Naive B cell (primary cell): ENCODE measurements at regions not wholly inside any gene's neighbourhood (a gene's known extent, or its start where the extent isn't known, plus 50 kb on each side); places are given as distances from the start of the nearest gene placed in this dataset.

Experiments
- ATAC-seq, 2 donors: fragments of 150-1000 bp; cut with Tn5 transposase; 2 replicates each; pipeline ENCODE4 v1.10.0; 2021; ENCODE audit warnings: low read depth in 2 of 2, mild to moderate bottlenecking in 2 of 2, moderate library complexity in 2 of 2
- DNase-seq: peaks from one replicate; pipeline ENCODE4 v3.0.0; 2022
- H3K27ac Mint-ChIP-seq, 6 donors: one replicate each; pipeline ENCODE4 v1.8.0; 2020 to 2022; ENCODE audit warnings: mild to moderate bottlenecking in 6 of 6, mixed read lengths in 6 of 6, moderate library complexity in 5 of 6, inconsistent platforms in 2 of 6
- H3K27me3 Mint-ChIP-seq, 3 donors: one replicate each; pipeline ENCODE4 v1.8.0; 2021 to 2022; ENCODE audit warnings: mixed read lengths in 3 of 3, mild to moderate bottlenecking in 1 of 3
- H3K36me3 Mint-ChIP-seq, 2 donors: one replicate each; pipeline ENCODE4 v1.8.0; 2020 to 2022; ENCODE audit warnings: mixed read lengths in 2 of 2, inconsistent platforms in 1 of 2, mild to moderate bottlenecking in 1 of 2
- H3K4me1 Mint-ChIP-seq, 3 donors: one replicate each; pipeline ENCODE4 v1.8.0; 2020 to 2022; ENCODE audit warnings: mixed read lengths in 3 of 3, inconsistent platforms in 1 of 3, mild to moderate bottlenecking in 1 of 3, moderate library complexity in 1 of 3
- H3K4me3 Mint-ChIP-seq, 8 donors: one replicate each; pipeline ENCODE4 v1.8.0; 2020 to 2022; ENCODE audit warnings: mild to moderate bottlenecking in 8 of 8, mixed read lengths in 8 of 8, moderate library complexity in 8 of 8, inconsistent platforms in 2 of 8
- H3K9me3 Mint-ChIP-seq, 7 donors: one replicate each; pipeline ENCODE4 v1.8.0; 2020 to 2022; ENCODE audit warnings: mixed read lengths in 7 of 7, mild to moderate bottlenecking in 5 of 7, inconsistent platforms in 2 of 7, moderate library complexity in 1 of 7

DNA sequence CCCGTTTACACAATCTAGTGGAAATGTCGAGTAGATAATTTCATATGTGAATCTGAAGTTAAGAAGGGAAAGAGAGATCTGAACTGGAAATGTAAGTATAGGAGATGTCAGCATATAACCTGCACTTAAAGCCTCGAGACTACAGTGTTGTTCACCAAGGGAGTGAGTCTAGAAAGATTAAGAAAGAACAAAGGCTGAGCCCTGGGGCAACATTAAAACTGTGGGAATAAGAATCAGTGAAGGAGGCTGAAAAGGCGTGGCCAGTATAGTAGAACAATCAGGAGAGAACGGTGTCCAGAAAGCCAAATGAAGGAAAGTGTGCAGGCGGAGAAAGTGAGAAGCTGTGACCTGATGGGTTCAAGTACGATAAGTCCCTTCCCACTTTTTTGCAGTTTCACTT, 118.8 kb upstream of the TENM3 start:
- peaks cover 0 to 4% of the 10 kb centered on the region in 2 donors for H3K36me3 Mint-ChIP-seq
- ATAC-seq (no peak), DNase-seq (no peak)
- H3K27me3 Mint-ChIP-seq, result no peaks in the 10 kb centered on the region
- no peaks in the 10 kb centered on the region for H3K4me1 Mint-ChIP-seq
- H3K4me3 Mint-ChIP-seq, result no peak overlapping the region
- peaks cover 3 to 33% (median 17%) of the 10 kb centered on the region in 7 donors for H3K9me3 Mint-ChIP-seq
- H3K27ac Mint-ChIP-seq, result no peak overlapping the region

DNA sequence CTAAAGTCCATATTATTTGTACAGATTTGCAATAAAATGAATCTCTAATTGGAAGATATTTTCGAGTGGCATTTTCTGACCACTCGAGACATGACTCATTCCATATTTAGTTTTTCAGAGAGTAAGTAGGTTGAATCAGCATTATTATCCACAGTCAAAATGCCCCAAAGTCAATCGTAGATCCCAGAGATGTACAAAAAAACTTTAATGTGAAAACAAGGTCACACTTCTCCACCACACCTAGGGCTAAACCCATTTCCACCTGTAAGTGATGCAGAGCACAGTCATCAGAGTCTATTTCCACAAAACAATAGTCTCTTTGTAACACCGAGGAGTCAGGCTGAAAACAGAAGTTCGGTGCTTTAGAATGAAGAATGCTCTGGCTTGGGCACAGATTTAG, 117.1 kb upstream of the TENM3 start:
- no peak overlapping the region for H3K4me3 Mint-ChIP-seq
- ATAC-seq, result no peak
- H3K27me3 Mint-ChIP-seq, result no peaks in the 10 kb centered on the region
- H3K9me3 Mint-ChIP-seq, result peaks cover 3 to 27% (median 15%) of the 10 kb centered on the region in 7 donors
- H3K36me3 Mint-ChIP-seq, result peaks cover 0 to 4% of the 10 kb centered on the region in 2 donors
- DNase-seq, result no peak
- no peak overlapping the region for H3K27ac Mint-ChIP-seq
- no peaks in the 10 kb centered on the region for H3K4me1 Mint-ChIP-seq

DNA sequence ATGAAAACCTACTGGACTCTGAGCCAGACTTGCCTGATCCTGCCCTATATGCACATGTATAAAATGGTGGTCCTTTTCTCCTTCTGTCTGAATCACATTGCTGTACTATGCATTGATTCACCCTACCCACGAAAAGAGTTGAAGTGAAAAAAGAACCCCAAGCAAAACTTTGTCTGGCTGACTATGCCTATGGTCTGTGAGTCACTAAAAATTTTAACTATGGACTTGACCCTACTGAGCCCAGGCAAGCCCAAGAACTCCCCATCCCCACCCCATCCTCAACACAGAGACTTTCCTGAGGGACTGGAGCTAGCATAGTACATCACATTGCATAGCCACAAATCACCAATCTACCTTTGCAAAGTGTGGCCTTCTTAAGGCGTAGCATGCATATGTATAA, 116.6 kb upstream of the TENM3 start:
- Mint-ChIP-seq H3K9me3 (peaks cover 3 to 25% (median 15%) of the 10 kb centered on the region in 7 donors), H3K27ac (no peak overlapping the region), H3K4me1 (no peaks in the 10 kb centered on the region), H3K4me3 (no peak overlapping the region), H3K27me3 (peaks cover 0 to 3% (median 0%) of the 10 kb centered on the region in 3 donors), H3K36me3 (peaks cover 0 to 4% of the 10 kb centered on the region in 2 donors)
- no peak for DNase-seq
- ATAC-seq, result no peak

DNA sequence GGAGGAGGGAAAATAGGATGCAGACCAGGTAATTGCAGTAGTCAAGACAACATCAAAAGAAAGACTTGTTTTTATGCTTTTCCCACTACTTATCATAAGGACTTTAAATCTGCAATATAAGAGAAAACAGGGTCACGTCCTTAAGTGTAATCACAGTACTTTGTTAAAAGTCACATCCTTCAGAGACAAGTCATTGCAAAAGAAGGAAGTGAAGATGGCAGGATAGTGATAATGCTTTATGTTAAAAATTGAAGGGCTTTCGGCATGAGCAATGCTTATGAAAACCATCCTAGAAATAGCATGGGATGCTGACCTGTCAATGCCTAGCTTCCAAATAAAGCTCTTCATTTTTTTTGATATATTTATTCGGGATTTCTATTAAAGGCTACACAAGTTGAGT, 110.2 kb upstream of the TENM3 start:
- no peak overlapping the region for H3K4me3 Mint-ChIP-seq

DNA sequence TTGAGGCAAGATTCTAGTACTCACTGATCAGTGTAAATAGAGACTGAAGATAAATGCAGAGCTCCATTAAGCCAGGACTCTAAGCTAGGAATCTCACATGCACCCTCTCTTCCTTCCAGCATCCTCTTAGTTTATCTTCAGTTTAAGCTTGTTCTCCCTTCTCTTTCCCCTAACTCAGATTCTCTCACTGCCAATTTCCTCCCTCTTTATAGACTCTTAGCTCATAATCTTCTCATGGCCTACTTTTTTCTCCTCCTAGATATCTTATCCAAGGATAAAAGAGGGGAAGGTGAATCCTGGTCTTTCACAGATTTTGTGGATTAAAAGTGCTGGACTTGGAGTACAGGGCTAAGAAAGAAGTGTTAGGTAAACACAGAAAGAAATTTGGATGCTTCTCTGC, 108.9 kb upstream of the TENM3 start:
- H3K36me3 Mint-ChIP-seq, result no peaks in the 10 kb centered on the region
- H3K27ac Mint-ChIP-seq, result no peak overlapping the region
- ATAC-seq, result no peak
- no peak for DNase-seq
- peaks cover 27 to 51% (median 33%) of the 10 kb centered on the region in 3 donors for H3K27me3 Mint-ChIP-seq
- no peaks in the 10 kb centered on the region for H3K4me1 Mint-ChIP-seq
- peak overlapping the region in 1 of 8 donors; percentile 37 for H3K4me3 Mint-ChIP-seq
- peaks cover 0 to 2% (median 0%) of the 10 kb centered on the region in 7 donors for H3K9me3 Mint-ChIP-seq

More for the DNA sequence above, 110.2 kb upstream of the TENM3 start:
- ATAC-seq (no peak), DNase-seq (no peak)
- H3K27me3 Mint-ChIP-seq, result peaks cover 16 to 39% (median 24%) of the 10 kb centered on the region in 3 donors
- H3K9me3 Mint-ChIP-seq, result peaks cover 0 to 2% (median 0%) of the 10 kb centered on the region in 7 donors
- no peaks in the 10 kb centered on the region for H3K4me1 Mint-ChIP-seq
- H3K36me3 Mint-ChIP-seq, result no peaks in the 10 kb centered on the region
- no peak overlapping the region for H3K27ac Mint-ChIP-seq

DNA sequence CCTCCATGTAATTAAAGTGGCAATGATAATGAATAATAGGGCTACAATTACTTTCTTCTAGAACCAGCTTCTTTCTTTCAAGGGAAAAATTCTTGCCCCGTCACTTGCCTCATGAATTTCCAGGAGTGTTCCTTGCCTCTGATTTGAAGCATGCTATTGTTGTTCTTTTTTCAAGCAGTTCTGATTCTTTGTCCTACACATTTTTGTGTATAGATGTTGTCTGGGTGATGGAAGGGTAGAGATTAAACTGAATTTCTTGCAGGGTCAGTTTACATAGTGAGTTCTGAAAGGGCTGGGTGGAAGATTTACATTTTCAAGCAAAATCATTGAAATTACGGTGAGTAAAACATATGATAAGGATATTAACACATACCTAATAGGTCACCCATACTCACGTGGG, 107.0 kb upstream of the TENM3 start:
- Mint-ChIP-seq H3K27me3 (peaks cover 41 to 61% (median 44%) of the 10 kb centered on the region in 3 donors), H3K27ac (no peak overlapping the region), H3K4me3 (no peak overlapping the region), H3K36me3 (no peaks in the 10 kb centered on the region), H3K9me3 (peaks cover 0 to 2% (median 0%) of the 10 kb centered on the region in 7 donors), H3K4me1 (peaks cover 0 to 5% (median 0%) of the 10 kb centered on the region in 3 donors)
- ATAC-seq, result no peak
- DNase-seq, result no peak

DNA sequence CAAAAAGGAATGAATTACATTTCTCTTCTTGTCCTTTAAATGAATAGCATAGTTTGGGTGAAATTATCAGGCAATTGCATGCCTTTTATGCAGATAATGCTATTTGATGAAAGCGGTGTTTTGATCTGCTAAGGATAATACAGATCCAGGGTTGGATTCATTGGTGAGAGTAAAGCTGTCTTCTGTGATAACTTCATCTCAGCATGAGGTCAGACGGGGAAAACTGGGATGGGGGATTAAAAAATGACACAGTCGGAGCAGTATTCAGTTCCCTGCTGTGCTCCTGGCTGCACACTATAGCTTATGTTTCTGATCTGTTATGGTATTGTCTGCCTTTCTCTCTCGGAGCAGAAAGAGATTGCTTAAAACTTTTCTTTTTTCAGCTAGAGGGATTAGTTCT, 105.9 kb upstream of the TENM3 start:
- Mint-ChIP-seq H3K27ac (no peak overlapping the region), H3K4me3 (no peak overlapping the region), H3K4me1 (peaks cover 0 to 5% (median 2%) of the 10 kb centered on the region in 3 donors), H3K36me3 (no peaks in the 10 kb centered on the region), H3K27me3 (peaks cover 49 to 73% (median 55%) of the 10 kb centered on the region in 3 donors), H3K9me3 (peaks cover 0 to 5% (median 0%) of the 10 kb centered on the region in 7 donors)
- DNase-seq, result no peak
- no peak for ATAC-seq

DNA sequence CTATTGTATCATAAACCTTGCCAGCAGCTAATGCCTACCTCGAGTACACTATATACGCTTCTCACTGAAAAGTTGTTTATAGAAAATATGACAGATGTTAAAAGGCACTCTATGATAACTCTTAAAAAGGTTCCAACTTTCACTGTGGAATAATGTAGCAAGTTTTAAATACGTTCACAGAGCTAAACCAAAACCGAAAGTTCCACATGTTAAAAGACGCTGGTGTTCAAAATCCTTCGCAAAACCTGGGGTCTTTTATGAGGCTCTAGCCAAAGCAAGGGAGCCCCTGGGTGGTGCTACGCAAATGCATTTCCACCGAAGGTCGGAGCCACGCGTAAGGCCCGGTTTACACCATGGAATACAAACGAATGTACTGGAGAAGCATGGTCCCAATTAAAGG, 103.7 kb upstream of the TENM3 start:
- H3K27me3 Mint-ChIP-seq, result peaks cover 58 to 75% (median 72%) of the 10 kb centered on the region in 3 donors
- DNase-seq (no peak), ATAC-seq (no peak)
- no peak overlapping the region for H3K27ac Mint-ChIP-seq
- peak overlapping the region in 2 of 8 donors; percentile 34 to 51 for H3K4me3 Mint-ChIP-seq
- H3K9me3 Mint-ChIP-seq, result peaks cover 0 to 7% (median 0%) of the 10 kb centered on the region in 7 donors
- no peaks in the 10 kb centered on the region for H3K36me3 Mint-ChIP-seq
- peaks cover 7 to 21% (median 15%) of the 10 kb centered on the region in 3 donors for H3K4me1 Mint-ChIP-seq

DNA sequence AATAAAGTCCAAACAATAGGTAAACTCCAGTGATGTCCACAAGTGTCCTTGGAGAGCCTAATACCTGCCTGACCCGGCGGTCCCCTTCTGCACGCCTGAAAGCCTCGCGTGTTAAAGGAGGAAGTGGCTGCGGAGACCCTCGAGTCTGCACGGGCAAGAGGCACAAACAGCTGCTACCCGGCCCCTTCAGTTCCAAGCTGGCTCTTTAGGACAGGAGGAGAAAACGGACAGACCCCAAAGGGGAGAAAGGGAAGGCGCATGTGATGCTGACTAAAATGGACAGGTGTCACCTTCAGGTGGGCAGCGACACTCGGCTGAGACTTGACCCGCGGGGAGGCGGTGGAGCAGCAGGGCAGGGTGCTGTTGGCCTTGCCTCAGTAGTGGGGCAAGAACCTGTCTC, 102.7 kb upstream of the TENM3 start:
- Mint-ChIP-seq H3K4me1 (peaks cover 7 to 21% (median 21%) of the 10 kb centered on the region in 3 donors), H3K36me3 (no peaks in the 10 kb centered on the region), H3K9me3 (peaks cover 0 to 7% (median 4%) of the 10 kb centered on the region in 7 donors), H3K4me3 (no peak overlapping the region), H3K27me3 (peaks cover 62 to 78% (median 78%) of the 10 kb centered on the region in 3 donors), H3K27ac (peak overlapping the region in 1 of 6 donors; percentile 52)
- DNase-seq, result no peak
- ATAC-seq, result no peak

DNA sequence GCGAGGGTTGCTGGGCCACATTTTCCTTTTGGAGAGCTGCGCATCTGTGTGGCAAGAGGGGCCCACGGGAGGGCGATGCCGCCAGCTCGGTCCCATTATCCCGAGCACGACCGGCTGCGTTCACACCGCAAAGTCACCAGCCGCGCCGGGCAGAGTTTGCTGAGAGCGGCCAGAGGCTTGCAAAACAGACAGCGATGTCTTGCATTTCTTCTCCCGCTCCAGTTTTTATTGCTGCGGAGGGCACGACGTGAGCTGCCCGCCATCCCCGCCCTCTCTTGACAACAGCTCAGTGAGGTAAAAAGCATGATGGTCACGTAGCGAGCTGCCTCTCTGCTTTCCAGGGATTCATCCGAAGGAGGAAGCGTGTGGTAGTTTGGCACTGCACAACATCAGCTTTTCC, 102.1 kb upstream of the TENM3 start:
- Mint-ChIP-seq H3K4me1 (peaks cover 7 to 22% (median 21%) of the 10 kb centered on the region in 3 donors), H3K27me3 (peaks cover 62 to 81% (median 80%) of the 10 kb centered on the region in 3 donors), H3K27ac (no peak overlapping the region), H3K36me3 (no peaks in the 10 kb centered on the region), H3K9me3 (peaks cover 0 to 7% (median 4%) of the 10 kb centered on the region in 7 donors), H3K4me3 (no peak overlapping the region)
- ATAC-seq, result no peak
- no peak for DNase-seq

DNA sequence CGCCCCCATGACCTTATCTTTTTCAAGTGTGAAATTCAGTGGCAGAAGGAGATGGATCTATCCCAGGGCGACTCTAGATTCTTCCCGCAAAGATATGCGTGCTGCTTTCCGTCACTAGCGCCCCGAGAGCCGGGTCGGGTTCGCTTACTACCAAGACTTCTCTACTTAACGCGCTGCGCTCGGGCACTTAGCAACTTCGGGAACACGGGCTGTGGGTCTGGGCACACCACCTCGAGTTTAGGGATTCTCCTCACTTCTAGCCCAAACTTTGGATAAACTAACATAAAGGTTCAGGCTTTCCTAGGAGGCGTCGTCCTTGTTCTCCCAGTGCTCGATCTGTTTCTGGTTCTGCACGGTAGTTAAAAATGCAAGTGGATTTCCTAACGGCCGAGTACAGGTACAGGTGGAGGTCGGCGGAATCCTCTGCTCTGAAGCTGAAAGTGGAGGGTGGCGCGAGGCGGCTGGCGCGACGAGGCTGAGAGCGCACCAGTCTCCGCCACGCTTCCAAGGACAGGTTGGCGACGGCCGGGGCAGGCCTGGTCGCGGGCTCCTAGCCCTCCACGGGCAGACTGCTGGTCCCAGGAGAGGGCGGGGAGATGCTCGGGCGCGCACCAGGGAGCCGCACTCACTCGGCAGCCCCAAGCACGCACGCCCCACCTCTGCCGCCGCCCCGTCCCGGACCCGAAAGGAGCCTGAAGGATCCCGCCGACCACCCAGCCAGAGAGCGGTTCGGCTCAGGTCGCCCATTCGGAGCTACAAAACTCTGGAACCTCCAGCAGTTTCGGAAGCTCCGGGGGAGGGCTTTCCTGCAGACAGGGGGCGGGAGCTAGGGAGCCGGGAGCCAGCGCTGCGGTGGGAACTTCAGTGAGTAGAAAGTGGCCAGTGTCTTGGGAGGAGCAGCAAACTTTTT, 100.8 kb upstream of the TENM3 start:
- peaks cover 0 to 7% (median 4%) of the 10 kb centered on the region in 7 donors for H3K9me3 Mint-ChIP-seq
- H3K27ac Mint-ChIP-seq, result peak overlapping the region in 1 of 6 donors; percentile 63
- H3K27me3 Mint-ChIP-seq, result peaks cover 61 to 77% (median 75%) of the 10 kb centered on the region in 3 donors
- no peak for DNase-seq
- no peaks in the 10 kb centered on the region for H3K36me3 Mint-ChIP-seq
- peak overlapping the region in 4 of 8 donors; percentile 13 to 80 (median 52) for H3K4me3 Mint-ChIP-seq
- no peak for ATAC-seq
- H3K4me1 Mint-ChIP-seq, result peaks cover 7 to 22% (median 21%) of the 10 kb centered on the region in 3 donors

DNA sequence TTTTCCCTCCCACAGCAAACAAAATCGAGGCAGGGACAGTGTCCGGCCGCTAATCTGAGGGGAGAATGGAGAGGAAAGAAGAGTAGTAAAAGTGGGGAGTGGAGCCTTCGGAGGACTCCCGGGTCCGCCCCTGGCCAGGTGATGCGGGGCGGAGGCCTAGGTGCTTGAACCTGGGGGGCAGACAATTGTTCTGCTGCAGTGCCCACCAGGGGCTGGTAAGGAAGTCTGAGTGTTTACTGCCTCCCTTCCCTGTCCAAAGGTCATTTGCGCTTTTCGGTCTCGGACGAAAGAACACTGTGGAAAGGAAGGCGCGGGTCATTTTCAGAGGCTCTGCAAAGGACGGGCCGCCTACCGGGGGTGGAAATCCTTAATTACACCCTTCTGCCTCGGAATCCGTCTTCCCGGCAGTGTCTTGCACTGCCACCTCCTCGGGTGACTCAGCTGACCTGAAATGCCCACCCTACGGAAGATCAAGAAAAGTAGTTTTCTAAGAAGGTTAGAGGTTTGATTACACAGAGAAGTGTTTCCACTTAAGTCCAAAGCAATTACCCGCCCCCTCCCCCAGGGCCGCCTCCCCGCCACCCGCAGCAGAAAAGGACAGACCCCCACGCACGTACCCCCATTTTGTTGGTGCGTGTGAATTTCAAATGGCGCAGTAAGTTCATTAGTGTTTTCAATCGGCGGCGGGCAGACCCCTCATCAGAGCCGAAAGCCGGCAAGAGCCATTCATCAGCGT, 99.9 kb upstream of the TENM3 start:
- Mint-ChIP-seq H3K36me3 (no peaks in the 10 kb centered on the region), H3K4me1 (peaks cover 7 to 22% (median 21%) of the 10 kb centered on the region in 3 donors), H3K27ac (peak overlapping the region in 1 of 6 donors; percentile 16), H3K27me3 (peaks cover 61 to 72% (median 70%) of the 10 kb centered on the region in 3 donors), H3K4me3 (peak overlapping the region; percentile 64 to 86 (median 76)), H3K9me3 (peaks cover 0 to 7% (median 4%) of the 10 kb centered on the region in 7 donors)
- ATAC-seq (no peak), DNase-seq (no peak)
